ENCODE measurements at regions not wholly inside any gene's neighbourhood (a gene's known extent, or its start where the extent isn't known, plus 50 kb on each side); places are given as distances from the start of the nearest gene placed in this dataset.

DNA sequence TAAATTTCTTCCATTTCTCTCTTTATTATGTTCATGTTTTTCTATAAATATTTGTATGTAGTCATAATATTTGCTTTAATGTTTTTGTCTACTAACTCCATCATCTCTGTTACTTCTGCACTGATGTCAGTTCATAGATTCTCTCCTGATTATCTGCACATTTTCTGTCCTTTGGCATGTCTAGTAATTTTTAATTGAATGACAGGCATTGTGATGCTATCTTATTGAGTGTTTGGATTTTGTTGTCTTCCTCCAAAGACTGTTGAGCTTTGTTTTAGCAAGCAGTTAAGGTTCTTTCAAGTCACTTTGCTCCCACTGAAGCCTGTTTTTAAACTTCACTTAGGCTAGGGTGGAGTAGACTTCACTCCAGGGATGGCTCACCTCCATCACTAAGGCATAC, 276.8 kb downstream of the DLEU7 start:
- H3K27ac ChIP-seq (ENCODE audit: low read length): no peak overlapping the region
- H3K4me1 Mint-ChIP-seq: no peaks in the 10 kb centered on the region
- peaks cover 20% of the 10 kb centered on the region for H3K36me3 Mint-ChIP-seq
- no peaks in the 10 kb centered on the region for H3K27me3 ChIP-seq (ENCODE audit: control insufficient read depth, insufficient read depth, low read length)
- H3K4me3 ChIP-seq (ENCODE audit: low read length): no peak overlapping the region
- H3K4me3 Mint-ChIP-seq: no peak overlapping the region
- no peak overlapping the region for H3K27ac Mint-ChIP-seq
- intact Hi-C loops (cut with micrococcal nuclease): no loop called here
- peaks cover 3% of the 10 kb centered on the region for H3K9me3 ChIP-seq (ENCODE audit: control insufficient read depth, insufficient read depth, low read length)
- peaks cover 0 to 43% of the 10 kb centered on the region in 2 donors for H3K27me3 Mint-ChIP-seq (ENCODE audit: low read depth in 2 of 2)
- no peak for ATAC-seq
- peaks cover 2 to 8% of the 10 kb centered on the region in 2 donors for H3K9me3 Mint-ChIP-seq
- TF ChIP-seq, protein P1, sequence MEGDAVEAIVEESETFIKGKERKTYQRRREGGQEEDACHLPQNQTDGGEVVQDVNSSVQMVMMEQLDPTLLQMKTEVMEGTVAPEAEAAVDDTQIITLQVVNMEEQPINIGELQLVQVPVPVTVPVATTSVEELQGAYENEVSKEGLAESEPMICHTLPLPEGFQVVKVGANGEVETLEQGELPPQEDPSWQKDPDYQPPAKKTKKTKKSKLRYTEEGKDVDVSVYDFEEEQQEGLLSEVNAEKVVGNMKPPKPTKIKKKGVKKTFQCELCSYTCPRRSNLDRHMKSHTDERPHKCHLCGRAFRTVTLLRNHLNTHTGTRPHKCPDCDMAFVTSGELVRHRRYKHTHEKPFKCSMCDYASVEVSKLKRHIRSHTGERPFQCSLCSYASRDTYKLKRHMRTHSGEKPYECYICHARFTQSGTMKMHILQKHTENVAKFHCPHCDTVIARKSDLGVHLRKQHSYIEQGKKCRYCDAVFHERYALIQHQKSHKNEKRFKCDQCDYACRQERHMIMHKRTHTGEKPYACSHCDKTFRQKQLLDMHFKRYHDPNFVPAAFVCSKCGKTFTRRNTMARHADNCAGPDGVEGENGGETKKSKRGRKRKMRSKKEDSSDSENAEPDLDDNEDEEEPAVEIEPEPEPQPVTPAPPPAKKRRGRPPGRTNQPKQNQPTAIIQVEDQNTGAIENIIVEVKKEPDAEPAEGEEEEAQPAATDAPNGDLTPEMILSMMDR (IDR thresholded peaks at IDR 0.05): no peak
- no peaks in the 10 kb centered on the region for H3K4me1 ChIP-seq (ENCODE audit: control insufficient read depth, insufficient read depth, low read length)
- no peak for DNase-seq
- no peaks in the 10 kb centered on the region for H3K36me3 ChIP-seq (ENCODE audit: control insufficient read depth, insufficient read depth, low read length)

DNA sequence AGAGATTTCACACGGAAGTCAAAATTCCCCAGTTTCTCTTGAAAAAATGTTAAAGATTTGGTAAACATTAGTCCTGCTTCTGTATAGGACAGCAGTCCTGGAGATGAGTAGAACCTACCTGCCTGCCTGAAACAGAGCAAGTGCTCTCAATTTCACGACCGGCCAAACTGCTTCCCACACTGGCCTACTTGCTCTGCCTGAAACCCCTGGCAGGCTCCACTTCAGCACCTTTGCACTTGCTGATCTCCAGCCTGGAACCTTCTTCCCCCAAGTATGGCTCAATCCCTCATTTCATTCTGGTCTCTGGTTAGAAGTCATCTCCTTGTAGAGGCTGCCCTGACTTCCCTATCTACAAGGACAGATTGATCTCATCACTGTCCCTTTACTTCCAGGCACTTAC, 271.4 kb downstream of the DLEU7 start:
- Mint-ChIP-seq H3K27me3 (ENCODE audit: low read depth in 2 of 2) (peaks cover 4 to 29% of the 10 kb centered on the region in 2 donors), H3K9me3 (peaks cover 0 to 2% of the 10 kb centered on the region in 2 donors), H3K4me1 (no peaks in the 10 kb centered on the region), H3K27ac (no peak overlapping the region), H3K4me3 (no peak overlapping the region), H3K36me3 (peaks cover 12% of the 10 kb centered on the region)
- WGBS (ENCODE audit: insufficient coverage): 97% methylated on average over 3 of the region's 3 CpGs
- Histone ChIP-seq H3K4me3 (ENCODE audit: low read length) (no peak overlapping the region), H3K36me3 (ENCODE audit: control insufficient read depth, insufficient read depth, low read length) (no peaks in the 10 kb centered on the region), H3K27ac (ENCODE audit: low read length) (no peak overlapping the region), H3K9me3 (ENCODE audit: control insufficient read depth, insufficient read depth, low read length) (peaks cover 2% of the 10 kb centered on the region), H3K27me3 (ENCODE audit: control insufficient read depth, insufficient read depth, low read length) (no peaks in the 10 kb centered on the region), H3K4me1 (ENCODE audit: control insufficient read depth, insufficient read depth, low read length) (no peaks in the 10 kb centered on the region)
- no peak for DNase-seq
- no peak for ATAC-seq
- TF ChIP-seq, protein P1 (IDR thresholded peaks at IDR 0.05): no peak
- intact Hi-C loops (cut with micrococcal nuclease): no loop called here

DNA sequence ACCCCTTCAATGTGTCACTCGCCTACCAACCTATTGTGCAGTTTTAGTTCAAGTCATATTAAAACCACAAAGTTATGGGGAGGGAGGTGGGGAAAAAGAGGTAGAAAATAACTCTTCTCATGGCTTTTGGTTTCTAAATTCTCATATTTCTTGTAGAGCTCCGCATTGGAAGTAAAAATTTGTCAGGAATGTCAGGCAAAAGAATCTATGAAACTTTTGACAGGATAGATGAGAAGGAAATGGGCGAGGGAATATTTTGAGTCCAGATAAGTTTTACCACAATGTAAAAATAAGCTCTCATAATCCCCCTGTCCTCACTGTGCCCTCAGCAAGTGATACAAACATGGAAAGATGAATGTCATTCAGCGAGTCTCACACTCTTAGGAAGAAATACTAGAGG, 270.4 kb downstream of the DLEU7 start:
- intact Hi-C loops (cut with micrococcal nuclease): no loop called here
- Histone ChIP-seq H3K27me3 (ENCODE audit: control insufficient read depth, insufficient read depth, low read length) (no peaks in the 10 kb centered on the region), H3K4me1 (ENCODE audit: control insufficient read depth, insufficient read depth, low read length) (no peaks in the 10 kb centered on the region), H3K36me3 (ENCODE audit: control insufficient read depth, insufficient read depth, low read length) (no peaks in the 10 kb centered on the region), H3K27ac (ENCODE audit: low read length) (no peak overlapping the region), H3K4me3 (ENCODE audit: low read length) (no peak overlapping the region), H3K9me3 (ENCODE audit: control insufficient read depth, insufficient read depth, low read length) (peaks cover 2% of the 10 kb centered on the region)
- peaks cover 3% of the 10 kb centered on the region for H3K36me3 Mint-ChIP-seq
- no peaks in the 10 kb centered on the region for H3K4me1 Mint-ChIP-seq
- H3K27me3 Mint-ChIP-seq (ENCODE audit: low read depth in 2 of 2): peaks cover 4 to 19% of the 10 kb centered on the region in 2 donors
- H3K4me3 Mint-ChIP-seq: no peak overlapping the region
- WGBS (ENCODE audit: insufficient coverage): 88% methylated on average over 2 of the region's 4 CpGs
- TF ChIP-seq, protein P1 (IDR thresholded peaks at IDR 0.05): no peak
- no peak for DNase-seq
- no peak for ATAC-seq
- no peak overlapping the region for H3K27ac Mint-ChIP-seq
- no peaks in the 10 kb centered on the region for H3K9me3 Mint-ChIP-seq

DNA sequence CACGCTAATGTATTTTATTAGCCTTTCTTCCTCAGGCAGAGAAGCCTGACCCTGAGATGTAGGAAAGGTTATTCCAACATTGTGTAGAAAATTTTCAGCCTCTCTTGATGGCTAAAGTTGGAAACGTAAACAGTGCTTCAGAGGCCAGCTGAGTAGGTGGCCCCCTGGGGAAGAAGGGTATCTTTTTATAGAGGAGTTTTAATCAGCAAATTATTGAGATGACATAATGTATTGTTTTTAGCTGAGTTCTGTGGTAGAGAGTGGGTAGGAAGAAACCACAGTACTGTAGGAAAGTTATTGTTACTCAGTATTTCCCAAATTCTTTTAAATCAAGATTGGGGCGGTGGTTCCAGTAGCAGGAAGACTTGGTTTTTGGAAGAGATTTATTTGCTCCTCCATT, 268.8 kb downstream of the DLEU7 start:
- H3K9me3 ChIP-seq (ENCODE audit: control insufficient read depth, insufficient read depth, low read length): peaks cover 2% of the 10 kb centered on the region
- no peaks in the 10 kb centered on the region for H3K4me1 Mint-ChIP-seq
- H3K4me1 ChIP-seq (ENCODE audit: control insufficient read depth, insufficient read depth, low read length): no peaks in the 10 kb centered on the region
- no peak overlapping the region for H3K4me3 Mint-ChIP-seq
- DNase-seq: no peak
- no peaks in the 10 kb centered on the region for H3K36me3 ChIP-seq (ENCODE audit: control insufficient read depth, insufficient read depth, low read length)
- WGBS (ENCODE audit: insufficient coverage): 78% methylated on average over 2 of the region's 3 CpGs
- no peaks in the 10 kb centered on the region for H3K36me3 Mint-ChIP-seq
- no peaks in the 10 kb centered on the region for H3K27me3 ChIP-seq (ENCODE audit: control insufficient read depth, insufficient read depth, low read length)
- H3K27ac Mint-ChIP-seq: no peak overlapping the region
- no peaks in the 10 kb centered on the region for H3K9me3 Mint-ChIP-seq
- TF ChIP-seq, protein P1 (IDR thresholded peaks at IDR 0.05): no peak
- no peak for ATAC-seq
- H3K4me3 ChIP-seq (ENCODE audit: low read length): no peak overlapping the region
- peaks cover 4 to 11% of the 10 kb centered on the region in 2 donors for H3K27me3 Mint-ChIP-seq (ENCODE audit: low read depth in 2 of 2)
- no peak overlapping the region for H3K27ac ChIP-seq (ENCODE audit: low read length)
- intact Hi-C loops (cut with micrococcal nuclease): no loop called here
